Natural killer cell (primary cell): ENCODE measurements at regions not wholly inside any gene's neighbourhood (a gene's known extent, or its start where the extent isn't known, plus 50 kb on each side); places are given as distances from the start of the nearest gene placed in this dataset.

ENCODE experiments used
- ATAC-seq, 3 donors: fragments of 150-1000 bp in 2 of 3; fragments of 200-7000 bp in 1 of 3; cut with Tn5 transposase; 1 replicate in 1 of 3; 2 replicates in 2 of 3; pipeline ENCODE4 v1.10.0; 2021; ENCODE audit warnings: mild to moderate bottlenecking in 2 of 3, moderate library complexity in 2 of 3
- DNase-seq, 2 donors: peaks; one replicate each; pipeline versions ENCODE4 v3.0.0 to v3.0.0-alpha.2; 2013 to 2021; ENCODE audit warnings: mixed read lengths in 1 of 2
- H3K27ac ChIP-seq: one replicate; pipeline ENCODE4 v1.5.1; 2013; ENCODE audit warnings: mild to moderate bottlenecking, low read length
- H3K27me3 ChIP-seq: one replicate; pipeline ENCODE4 v1.6.1; 2013; ENCODE audit warnings: low read length; ENCODE audit not compliant: control insufficient read depth, insufficient read depth
- H3K36me3 ChIP-seq: one replicate; pipeline ENCODE4 v1.6.1; 2013; ENCODE audit warnings: low read length; ENCODE audit not compliant: control insufficient read depth, insufficient read depth
- H3K4me1 ChIP-seq: one replicate; pipeline ENCODE4 v1.6.1; 2013; ENCODE audit warnings: low read length; ENCODE audit not compliant: control insufficient read depth, insufficient read depth
- H3K4me3 ChIP-seq: one replicate; pipeline ENCODE4 v1.5.1; 2013; ENCODE audit warnings: low read length
- H3K9me3 ChIP-seq: one replicate; pipeline ENCODE4 v1.6.1; 2013; ENCODE audit warnings: low read length; ENCODE audit not compliant: control insufficient read depth, insufficient read depth
- H3K27ac Mint-ChIP-seq, 2 donors: one replicate each; pipeline ENCODE4 v1.8.0; 2022; ENCODE audit warnings: mild to moderate bottlenecking in 2 of 2, mixed read lengths in 2 of 2, moderate library complexity in 1 of 2
- H3K27me3 Mint-ChIP-seq, 2 donors: one replicate each; pipeline ENCODE4 v1.8.0; 2022; ENCODE audit warnings: low read depth in 2 of 2, mixed read lengths in 2 of 2
- H3K36me3 Mint-ChIP-seq: one replicate; pipeline ENCODE4 v1.8.0; 2022; ENCODE audit warnings: mixed read lengths
- H3K4me1 Mint-ChIP-seq, 2 donors: one replicate each; pipeline ENCODE4 v1.8.0; 2022; ENCODE audit warnings: mixed read lengths in 2 of 2
- H3K4me3 Mint-ChIP-seq: one replicate; pipeline ENCODE4 v1.8.0; 2022; ENCODE audit warnings: mild to moderate bottlenecking, moderate library complexity, mixed read lengths
- H3K9me3 Mint-ChIP-seq, 2 donors: one replicate each; pipeline ENCODE4 v1.8.0; 2022; ENCODE audit warnings: mixed read lengths in 2 of 2
- WGBS: methylation state at CpG from one replicate; pipeline ENCODE4 v1.1.7; 2013; ENCODE audit warnings: missing lambda C conversion rate; ENCODE audit not compliant: insufficient coverage; 5-methylcytosine and 5-hydroxymethylcytosine counted together
- intact Hi-C: fragments of 100-400 bp; cut with micrococcal nuclease; formaldehyde crosslinking; loops from one replicate; pipeline ENCODE4 v1.14.2; 2022
- TF ChIP-seq, protein P1 (sequence below): fragments of 200-600 bp; IDR thresholded peaks from one replicate; pipeline ENCODE4 v1.8.0; 2022; ENCODE audit warnings: antibody characterized with exemption

DNA sequence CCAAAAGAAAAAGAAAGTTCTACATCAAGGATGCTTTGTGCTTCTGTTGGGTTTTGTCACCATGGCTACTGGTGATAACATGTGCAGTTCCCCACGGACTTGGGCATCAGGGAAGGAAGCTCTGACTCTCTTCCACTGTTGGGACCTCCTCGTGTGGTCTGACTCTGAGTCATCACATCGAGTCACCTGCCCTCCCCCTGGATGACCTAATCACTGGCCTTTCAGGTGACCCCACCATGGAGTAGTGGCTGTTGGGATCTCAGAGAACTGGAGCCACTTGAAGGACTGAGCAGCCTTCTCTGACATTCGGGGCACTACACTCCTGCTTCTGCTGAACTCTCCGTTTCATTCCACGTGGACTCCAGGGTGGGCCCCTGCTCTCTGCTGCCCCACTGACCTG is 60.8 kb upstream of the DOCK1 start:
- Histone ChIP-seq H3K4me1 (no peaks in the 10 kb centered on the region), H3K27ac (no peak overlapping the region), H3K4me3 (no peak overlapping the region), H3K9me3 (no peaks in the 10 kb centered on the region), H3K27me3 (no peaks in the 10 kb centered on the region), H3K36me3 (no peaks in the 10 kb centered on the region)
- Mint-ChIP-seq H3K4me1 (no peaks in the 10 kb centered on the region), H3K36me3 (no peaks in the 10 kb centered on the region), H3K4me3 (no peak overlapping the region), H3K9me3 (no peaks in the 10 kb centered on the region), H3K27me3 (peaks cover 0 to 3% of the 10 kb centered on the region in 2 donors), H3K27ac (no peak overlapping the region)
- DNase-seq (no peak), ATAC-seq (no peak)
- intact Hi-C loops = no loop called here
- WGBS = 55% methylated on average over 6 of the region's 6 CpGs
- TF ChIP-seq, protein P1, sequence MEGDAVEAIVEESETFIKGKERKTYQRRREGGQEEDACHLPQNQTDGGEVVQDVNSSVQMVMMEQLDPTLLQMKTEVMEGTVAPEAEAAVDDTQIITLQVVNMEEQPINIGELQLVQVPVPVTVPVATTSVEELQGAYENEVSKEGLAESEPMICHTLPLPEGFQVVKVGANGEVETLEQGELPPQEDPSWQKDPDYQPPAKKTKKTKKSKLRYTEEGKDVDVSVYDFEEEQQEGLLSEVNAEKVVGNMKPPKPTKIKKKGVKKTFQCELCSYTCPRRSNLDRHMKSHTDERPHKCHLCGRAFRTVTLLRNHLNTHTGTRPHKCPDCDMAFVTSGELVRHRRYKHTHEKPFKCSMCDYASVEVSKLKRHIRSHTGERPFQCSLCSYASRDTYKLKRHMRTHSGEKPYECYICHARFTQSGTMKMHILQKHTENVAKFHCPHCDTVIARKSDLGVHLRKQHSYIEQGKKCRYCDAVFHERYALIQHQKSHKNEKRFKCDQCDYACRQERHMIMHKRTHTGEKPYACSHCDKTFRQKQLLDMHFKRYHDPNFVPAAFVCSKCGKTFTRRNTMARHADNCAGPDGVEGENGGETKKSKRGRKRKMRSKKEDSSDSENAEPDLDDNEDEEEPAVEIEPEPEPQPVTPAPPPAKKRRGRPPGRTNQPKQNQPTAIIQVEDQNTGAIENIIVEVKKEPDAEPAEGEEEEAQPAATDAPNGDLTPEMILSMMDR = no peak

DNA sequence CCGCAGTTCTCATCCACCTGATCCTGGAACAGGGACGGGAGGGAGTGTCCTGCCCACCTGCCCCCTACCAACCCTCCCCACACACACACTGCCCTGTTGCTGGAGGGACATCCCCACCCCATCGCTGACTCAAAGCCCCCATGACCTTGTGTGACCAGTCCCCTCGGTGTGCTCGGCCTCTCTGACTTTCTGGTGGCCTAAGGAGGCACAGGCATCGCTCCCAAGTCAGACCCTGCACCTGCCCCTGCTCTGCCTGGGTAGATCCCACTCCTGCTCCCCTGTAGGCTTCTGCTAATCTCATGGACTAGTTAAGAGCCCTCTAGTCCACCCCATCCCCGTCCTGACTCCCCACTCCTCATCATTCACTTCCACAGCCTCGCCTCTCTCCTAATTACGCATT is 58.8 kb upstream of the DOCK1 start:
- WGBS = 83% methylated on average over 9 of the region's 9 CpGs

DNA sequence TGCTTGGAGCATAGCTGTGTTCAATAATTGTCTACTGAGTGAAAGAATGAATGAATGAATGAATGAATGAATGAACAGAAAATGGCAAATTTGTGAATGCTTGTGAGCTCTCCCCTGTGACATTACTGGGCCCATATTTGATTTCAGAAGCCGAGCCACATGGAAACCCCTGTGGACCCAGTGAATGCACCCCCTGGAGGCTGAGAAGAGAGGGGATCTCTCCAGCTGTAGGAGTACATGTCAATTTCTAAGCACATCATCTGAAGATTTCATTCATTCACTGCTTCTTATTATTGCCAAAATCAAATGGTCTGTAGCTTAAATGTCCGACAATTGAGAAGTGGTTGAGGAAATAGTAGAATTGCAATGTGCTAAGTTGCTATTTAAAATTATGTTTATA is 58.3 kb upstream of the DOCK1 start:
- Mint-ChIP-seq H3K4me1 (no peaks in the 10 kb centered on the region), H3K27ac (no peak overlapping the region), H3K27me3 (peaks cover 0 to 3% of the 10 kb centered on the region in 2 donors), H3K9me3 (no peaks in the 10 kb centered on the region), H3K4me3 (no peak overlapping the region), H3K36me3 (no peaks in the 10 kb centered on the region)
- 91% methylated on average over 1 of the region's 2 CpGs for WGBS
- ATAC-seq (no peak), DNase-seq (no peak)
- Histone ChIP-seq H3K4me1 (no peaks in the 10 kb centered on the region), H3K27ac (no peak overlapping the region), H3K4me3 (no peak overlapping the region), H3K36me3 (no peaks in the 10 kb centered on the region), H3K27me3 (no peaks in the 10 kb centered on the region), H3K9me3 (no peaks in the 10 kb centered on the region)
- TF ChIP-seq, protein P1 = no peak
- intact Hi-C loops = no loop called here

More for the DNA sequence above, 58.8 kb upstream of the DOCK1 start:
- Histone ChIP-seq H3K4me3 (no peak overlapping the region), H3K9me3 (no peaks in the 10 kb centered on the region), H3K27ac (no peak overlapping the region), H3K4me1 (no peaks in the 10 kb centered on the region), H3K27me3 (no peaks in the 10 kb centered on the region), H3K36me3 (no peaks in the 10 kb centered on the region)
- TF ChIP-seq, protein P1 = no peak
- intact Hi-C loops = no loop called here
- ATAC-seq (no peak), DNase-seq (no peak)
- Mint-ChIP-seq H3K36me3 (no peaks in the 10 kb centered on the region), H3K4me1 (no peaks in the 10 kb centered on the region), H3K27ac (no peak overlapping the region), H3K27me3 (peaks cover 0 to 3% of the 10 kb centered on the region in 2 donors), H3K4me3 (no peak overlapping the region), H3K9me3 (no peaks in the 10 kb centered on the region)

DNA sequence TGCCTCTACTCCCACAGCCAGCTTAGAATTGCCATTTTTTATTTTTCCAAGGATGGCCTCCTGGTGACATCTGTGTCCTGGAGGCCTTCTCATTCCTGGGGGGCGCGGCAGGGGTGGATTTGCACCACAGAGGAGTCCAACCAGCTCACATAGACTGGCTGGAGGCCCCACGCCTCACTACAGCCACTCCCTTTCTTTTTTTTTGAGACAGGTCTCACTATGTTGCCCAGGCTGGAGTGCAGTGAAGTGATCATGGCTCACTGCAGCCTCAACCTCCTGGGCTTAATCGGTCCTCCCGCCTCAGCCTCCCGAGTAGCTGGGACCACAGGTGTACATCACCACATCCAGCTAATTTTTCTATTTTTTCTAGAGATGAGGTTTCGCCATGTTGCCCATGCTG is 57.6 kb upstream of the DOCK1 start:
- Mint-ChIP-seq H3K4me1 (no peaks in the 10 kb centered on the region), H3K27me3 (peaks cover 0 to 3% of the 10 kb centered on the region in 2 donors), H3K9me3 (no peaks in the 10 kb centered on the region), H3K36me3 (no peaks in the 10 kb centered on the region), H3K4me3 (no peak overlapping the region), H3K27ac (no peak overlapping the region)
- ATAC-seq = no peak
- TF ChIP-seq, protein P1 = no peak
- Histone ChIP-seq H3K36me3 (no peaks in the 10 kb centered on the region), H3K4me3 (no peak overlapping the region), H3K27ac (no peak overlapping the region), H3K27me3 (no peaks in the 10 kb centered on the region), H3K9me3 (no peaks in the 10 kb centered on the region), H3K4me1 (no peaks in the 10 kb centered on the region)
- no peak for DNase-seq
- 89% methylated on average over 7 of the region's 7 CpGs for WGBS
- intact Hi-C loops = no loop called here
